ENCODE measurements at regions not wholly inside any gene's neighbourhood (a gene's known extent, or its start where the extent isn't known, plus 50 kb on each side); places are given as distances from the start of the nearest gene placed in this dataset.

- TF ChIP-seq CTCF (IDR thresholded peaks at IDR 0.05): no peak
- POLR2A ChIA-PET: no interaction called here
- ATAC-seq (ENCODE audit: poor library complexity): no peak
- CTCF ChIA-PET: no interaction called here
- Mint-ChIP-seq H3K9me3 (no peaks in the 10 kb centered on the region), H3K27ac (no peak overlapping the region), H3K4me1 (ENCODE audit: low read depth) (no peaks in the 10 kb centered on the region), H3K27me3 (no peaks in the 10 kb centered on the region), H3K4me3 (no peak overlapping the region), H3K36me3 (ENCODE audit: low read depth) (no peaks in the 10 kb centered on the region)
- Histone ChIP-seq H3K4me1 (ENCODE audit: insufficient read depth, low read length) (no peaks in the 10 kb centered on the region), H3K4me3 (ENCODE audit: low read length) (no peak overlapping the region), H3K27ac (ENCODE audit: low read depth in 1 of 2, low read length in 2 of 2) (no peak overlapping the region), H3K36me3 (ENCODE audit: insufficient read depth, low read length) (no peaks in the 10 kb centered on the region), H3K27me3 (ENCODE audit: control insufficient read depth in 1 of 2, insufficient read depth in 2 of 2, low read length in 2 of 2) (no peaks in the 10 kb centered on the region), H3K9me3 (ENCODE audit: control insufficient read depth in 1 of 2, insufficient read depth in 1 of 2, low read length in 2 of 2) (no peaks in the 10 kb centered on the region)
- DNase-seq: no peak
- intact Hi-C loops (cut with DNase I, micrococcal nuclease): no loop called here
Measured at GRCh38 chr2:18980786-18981430, 377.5 kb downstream of the OSR1 start.

DNA sequence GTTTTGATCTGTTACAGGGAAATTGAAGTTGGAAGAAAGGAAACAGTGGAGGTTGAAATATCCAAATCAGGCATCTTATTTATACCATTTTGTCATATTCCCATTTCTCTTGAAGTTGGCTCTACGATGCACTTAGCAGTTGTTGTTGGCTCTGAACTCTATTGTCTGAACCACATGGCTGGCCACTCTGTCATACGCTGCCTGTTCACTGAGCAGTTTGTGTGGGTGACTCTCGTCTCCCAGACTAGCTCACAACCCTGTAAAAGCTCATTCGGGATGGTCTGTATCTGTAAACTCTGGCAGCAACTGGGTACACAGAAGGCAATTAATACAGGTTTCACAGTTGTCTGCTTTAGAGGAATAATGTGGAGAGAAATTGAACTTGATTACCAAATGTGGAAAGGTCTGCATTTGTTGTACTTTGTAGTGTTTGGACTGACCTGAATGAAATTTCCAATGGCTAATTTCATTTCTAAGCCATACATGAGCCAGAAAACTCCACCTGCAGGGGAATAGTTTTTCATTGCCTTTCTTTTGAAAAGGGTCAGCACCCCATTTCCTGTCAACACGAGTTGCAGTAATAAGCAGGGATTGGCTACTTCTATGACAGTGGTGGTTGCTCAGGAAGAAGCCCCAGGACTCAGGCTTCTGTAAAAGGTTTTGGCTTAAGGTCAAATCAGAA, 378.2 kb downstream of the OSR1 start:
- CTCF ChIA-PET: no interaction called here
- ATAC-seq (ENCODE audit: poor library complexity): no peak
- Mint-ChIP-seq H3K9me3 (no peaks in the 10 kb centered on the region), H3K27me3 (no peaks in the 10 kb centered on the region), H3K4me3 (no peak overlapping the region), H3K4me1 (ENCODE audit: low read depth) (no peaks in the 10 kb centered on the region), H3K27ac (no peak overlapping the region), H3K36me3 (ENCODE audit: low read depth) (no peaks in the 10 kb centered on the region)
- TF ChIP-seq CTCF (IDR thresholded peaks at IDR 0.05): no peak
- POLR2A ChIA-PET: no interaction called here
- H3K27ac ChIP-seq (ENCODE audit: low read depth in 1 of 2, low read length in 2 of 2): no peak overlapping the region
- no peak for DNase-seq
- no peaks in the 10 kb centered on the region for H3K9me3 ChIP-seq (ENCODE audit: control insufficient read depth in 1 of 2, insufficient read depth in 1 of 2, low read length in 2 of 2)
- intact Hi-C loops (cut with DNase I, micrococcal nuclease): no loop called here
- H3K27me3 ChIP-seq (ENCODE audit: control insufficient read depth in 1 of 2, insufficient read depth in 2 of 2, low read length in 2 of 2): no peaks in the 10 kb centered on the region
- H3K4me3 ChIP-seq (ENCODE audit: low read length): no peak overlapping the region
- H3K4me1 ChIP-seq (ENCODE audit: insufficient read depth, low read length): no peaks in the 10 kb centered on the region
- H3K36me3 ChIP-seq (ENCODE audit: insufficient read depth, low read length): no peaks in the 10 kb centered on the region

- Mint-ChIP-seq H3K27ac (no peak overlapping the region), H3K27me3 (no peaks in the 10 kb centered on the region), H3K9me3 (peaks cover 2% of the 10 kb centered on the region), H3K4me1 (ENCODE audit: low read depth) (no peaks in the 10 kb centered on the region), H3K4me3 (no peak overlapping the region), H3K36me3 (ENCODE audit: low read depth) (no peaks in the 10 kb centered on the region)
- Histone ChIP-seq H3K9me3 (ENCODE audit: control insufficient read depth in 1 of 2, insufficient read depth in 1 of 2, low read length in 2 of 2) (no peaks in the 10 kb centered on the region), H3K4me1 (ENCODE audit: insufficient read depth, low read length) (no peaks in the 10 kb centered on the region), H3K27ac (ENCODE audit: low read depth in 1 of 2, low read length in 2 of 2) (no peak overlapping the region), H3K4me3 (ENCODE audit: low read length) (no peak overlapping the region), H3K27me3 (ENCODE audit: control insufficient read depth in 1 of 2, insufficient read depth in 2 of 2, low read length in 2 of 2) (no peaks in the 10 kb centered on the region), H3K36me3 (ENCODE audit: insufficient read depth, low read length) (no peaks in the 10 kb centered on the region)
- POLR2A ChIA-PET: no interaction called here
- CTCF ChIA-PET: no interaction called here
- no peak for DNase-seq
- TF ChIP-seq CTCF (IDR thresholded peaks at IDR 0.05): no peak
- no peak for ATAC-seq (ENCODE audit: poor library complexity)
- intact Hi-C loops (cut with DNase I, micrococcal nuclease): no loop called here
Measured at GRCh38 chr2:18977409-18977808, 381.0 kb downstream of the OSR1 start.
